VCaP (cell line): ENCODE measurements at regions not wholly inside any gene's neighbourhood (a gene's known extent, or its start where the extent isn't known, plus 50 kb on each side); places are given as distances from the start of the nearest gene placed in this dataset.

ENCODE experiments used
- H3K27ac ChIP-seq: fragments of 450-650 bp; 2 replicates; pipeline ENCODE4 v1.5.1; 2017
- TF ChIP-seq, protein P1 (sequence below): fragments of 450-650 bp; conservative IDR thresholded peaks from 2 replicates; pipeline ENCODE4 v1.5.1; 2017; ENCODE audit warnings: mild to moderate bottlenecking, moderate library complexity

- H3K27ac ChIP-seq = no peak overlapping the region
- TF ChIP-seq, protein P1, sequence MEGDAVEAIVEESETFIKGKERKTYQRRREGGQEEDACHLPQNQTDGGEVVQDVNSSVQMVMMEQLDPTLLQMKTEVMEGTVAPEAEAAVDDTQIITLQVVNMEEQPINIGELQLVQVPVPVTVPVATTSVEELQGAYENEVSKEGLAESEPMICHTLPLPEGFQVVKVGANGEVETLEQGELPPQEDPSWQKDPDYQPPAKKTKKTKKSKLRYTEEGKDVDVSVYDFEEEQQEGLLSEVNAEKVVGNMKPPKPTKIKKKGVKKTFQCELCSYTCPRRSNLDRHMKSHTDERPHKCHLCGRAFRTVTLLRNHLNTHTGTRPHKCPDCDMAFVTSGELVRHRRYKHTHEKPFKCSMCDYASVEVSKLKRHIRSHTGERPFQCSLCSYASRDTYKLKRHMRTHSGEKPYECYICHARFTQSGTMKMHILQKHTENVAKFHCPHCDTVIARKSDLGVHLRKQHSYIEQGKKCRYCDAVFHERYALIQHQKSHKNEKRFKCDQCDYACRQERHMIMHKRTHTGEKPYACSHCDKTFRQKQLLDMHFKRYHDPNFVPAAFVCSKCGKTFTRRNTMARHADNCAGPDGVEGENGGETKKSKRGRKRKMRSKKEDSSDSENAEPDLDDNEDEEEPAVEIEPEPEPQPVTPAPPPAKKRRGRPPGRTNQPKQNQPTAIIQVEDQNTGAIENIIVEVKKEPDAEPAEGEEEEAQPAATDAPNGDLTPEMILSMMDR = no peak
These were observed 570.9 kb downstream of the PIK3C3 start for GRCh38 chr18:42525905-42526304.

- TF ChIP-seq, protein P1 = no peak
- no peak overlapping the region for H3K27ac ChIP-seq
These were observed 572.7 kb downstream of the PIK3C3 start for GRCh38 chr18:42527766-42528165.

GRCh38 chr18:42530276-42530675 lies 575.2 kb downstream of the PIK3C3 start:
- TF ChIP-seq, protein P1 = no peak
- no peak overlapping the region for H3K27ac ChIP-seq

DNA sequence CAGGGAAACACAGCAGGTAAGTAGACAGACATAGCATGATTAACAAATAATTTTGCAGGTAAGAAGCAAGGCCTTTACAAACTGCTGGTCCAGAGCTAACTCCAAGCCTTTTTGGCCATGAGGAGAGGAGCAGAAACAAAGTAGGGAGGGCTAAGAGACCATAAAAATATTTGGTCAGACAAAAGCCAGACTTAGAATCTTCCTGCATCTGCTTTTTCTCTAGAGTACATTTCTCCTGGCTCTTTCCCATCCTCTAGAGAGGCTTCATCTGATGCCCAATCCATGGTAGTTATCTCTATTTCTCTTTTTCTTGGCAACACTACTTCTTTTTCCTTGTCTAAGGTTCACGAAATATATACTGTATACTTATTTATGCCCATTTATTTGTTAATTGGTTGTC lies 577.1 kb downstream of the PIK3C3 start:
- TF ChIP-seq, protein P1 = no peak
- no peak overlapping the region for H3K27ac ChIP-seq

DNA sequence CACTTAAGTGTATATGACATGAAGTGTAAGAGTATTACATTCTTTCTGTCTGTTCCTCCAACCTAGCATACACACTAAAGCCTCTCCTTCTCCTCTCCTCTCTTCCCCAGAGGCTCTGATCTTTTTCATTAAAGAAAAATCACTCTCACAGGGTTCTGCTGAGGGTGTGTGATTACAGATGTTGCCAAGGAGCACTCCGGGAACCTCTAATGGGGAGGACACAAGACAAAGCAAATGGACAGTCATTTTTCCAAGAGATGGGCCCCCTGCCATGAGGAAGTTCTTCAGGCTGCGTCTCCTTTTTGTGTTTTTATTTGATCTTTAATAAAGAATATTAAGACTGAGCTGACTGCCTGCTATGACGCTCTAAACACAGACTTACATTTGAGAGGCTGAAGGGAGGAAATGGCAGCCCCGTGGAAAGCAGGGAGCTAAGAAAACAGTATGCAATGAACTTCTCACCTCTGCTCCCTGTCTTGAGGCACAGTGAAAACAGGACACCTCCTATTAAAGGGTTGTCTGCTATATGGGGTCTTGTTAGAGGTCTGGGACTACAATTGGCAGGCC lies 578.1 kb downstream of the PIK3C3 start:
- peak overlapping the region; percentile 51 for H3K27ac ChIP-seq
- TF ChIP-seq, protein P1 = no peak

DNA sequence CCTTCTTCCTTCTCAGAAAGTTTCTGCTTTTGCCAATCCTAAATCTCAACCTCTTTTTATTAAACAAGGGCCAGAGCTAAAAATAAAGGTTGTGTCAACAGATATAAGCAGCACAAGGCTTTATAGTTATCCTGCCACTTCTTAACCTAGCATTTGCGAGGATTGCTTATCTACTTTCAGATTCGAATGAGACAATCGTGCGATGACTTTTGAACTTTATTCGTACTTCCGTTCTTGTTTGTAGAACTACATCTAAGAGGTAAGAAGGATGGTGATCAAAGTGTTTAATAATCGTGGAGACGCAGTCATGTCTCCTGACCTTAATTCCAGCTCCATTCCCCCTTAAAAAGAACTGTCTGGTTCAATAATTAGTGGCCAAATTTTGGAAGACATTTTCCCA lies 578.6 kb downstream of the PIK3C3 start:
- TF ChIP-seq, protein P1 = no peak
- peak overlapping the region; percentile 51 for H3K27ac ChIP-seq

DNA sequence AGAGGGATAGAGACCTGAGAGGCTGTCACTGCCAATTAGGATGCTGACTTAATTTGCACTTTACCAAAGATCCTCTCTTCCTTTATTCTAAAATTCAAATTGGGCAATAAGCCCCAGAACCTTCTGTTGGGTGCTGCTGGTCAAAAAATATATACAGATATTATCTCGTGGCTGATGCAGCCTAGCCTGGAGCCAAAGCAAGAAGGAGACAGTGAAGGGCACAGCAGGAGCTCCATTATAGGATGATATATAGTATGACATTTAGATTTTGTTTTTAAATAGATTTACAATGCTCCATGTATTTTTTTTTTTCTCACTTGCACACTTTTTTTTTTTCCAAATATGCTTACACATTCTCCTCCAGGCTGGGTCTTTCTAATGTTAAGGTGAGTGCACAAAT lies 579.3 kb downstream of the PIK3C3 start:
- TF ChIP-seq, protein P1 = no peak
- H3K27ac ChIP-seq = no peak overlapping the region
